ENCODE measurements at regions not wholly inside any gene's neighbourhood (a gene's known extent, or its start where the extent isn't known, plus 50 kb on each side); places are given as distances from the start of the nearest gene placed in this dataset.

DNA sequence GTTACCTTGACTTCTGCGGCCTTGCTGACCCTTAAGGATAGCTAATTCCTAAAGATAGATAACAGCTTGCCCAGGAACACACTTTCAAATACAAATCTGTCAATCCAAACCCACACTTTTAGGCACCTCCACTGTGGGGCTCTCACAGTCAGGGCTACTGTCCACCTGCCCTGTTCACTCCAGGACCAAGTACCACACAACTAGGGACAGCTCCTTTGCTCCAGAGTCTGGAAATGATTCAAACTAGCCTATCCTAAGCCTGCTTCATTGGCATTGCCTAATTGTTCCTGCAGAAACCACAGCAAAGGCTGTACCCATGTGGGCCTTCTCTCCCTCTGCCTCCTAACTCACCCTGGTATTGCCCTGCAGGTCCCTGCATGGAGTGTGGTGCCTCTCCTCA, 538.9 kb upstream of the IGFBP3 start:
- Mint-ChIP-seq H3K4me1 (no peaks in the 10 kb centered on the region; the same call in 2 of the 3 replicates), H3K27me3 (ENCODE audit: insufficient read depth, low read depth, poor library complexity) (peaks cover 3% of the 10 kb centered on the region), H3K4me3 (no peak overlapping the region), H3K27ac (no peak overlapping the region), H3K9me3 (peaks cover 64% of the 10 kb centered on the region), H3K36me3 (ENCODE audit: low read depth) (peaks cover 35% of the 10 kb centered on the region)
- H3K27me3 ChIP-seq (ENCODE audit: insufficient read depth): no peaks in the 10 kb centered on the region
- ATAC-seq: no peak
- no peaks in the 10 kb centered on the region for H3K4me1 ChIP-seq (ENCODE audit: insufficient read depth)
- no peaks in the 10 kb centered on the region for H4K20me1 ChIP-seq (replicated peaks; ENCODE audit: insufficient read depth)
- no peaks in the 10 kb centered on the region for H3K79me2 ChIP-seq (replicated peaks; ENCODE audit: insufficient read depth)
- no peak for DNase-seq (ENCODE audit: low spot score)
- no peak overlapping the region for H3K4me3 ChIP-seq
- TF ChIP-seq CTCF (conservative IDR thresholded peaks at IDR 0.05; ENCODE audit: low read depth in 2 of 2): no peak
- no peak for TF ChIP-seq EZH2phosphoT487 (IDR thresholded peaks at IDR 0.05; ENCODE audit: unreplicated experiment)
- TF ChIP-seq, protein P1, sequence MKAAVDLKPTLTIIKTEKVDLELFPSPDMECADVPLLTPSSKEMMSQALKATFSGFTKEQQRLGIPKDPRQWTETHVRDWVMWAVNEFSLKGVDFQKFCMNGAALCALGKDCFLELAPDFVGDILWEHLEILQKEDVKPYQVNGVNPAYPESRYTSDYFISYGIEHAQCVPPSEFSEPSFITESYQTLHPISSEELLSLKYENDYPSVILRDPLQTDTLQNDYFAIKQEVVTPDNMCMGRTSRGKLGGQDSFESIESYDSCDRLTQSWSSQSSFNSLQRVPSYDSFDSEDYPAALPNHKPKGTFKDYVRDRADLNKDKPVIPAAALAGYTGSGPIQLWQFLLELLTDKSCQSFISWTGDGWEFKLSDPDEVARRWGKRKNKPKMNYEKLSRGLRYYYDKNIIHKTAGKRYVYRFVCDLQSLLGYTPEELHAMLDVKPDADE (IDR thresholded peaks at IDR 0.05): no peak
- TF ChIP-seq EZH2 (IDR thresholded peaks at IDR 0.05; ENCODE audit: low read depth, unreplicated experiment): no peak
- no peak for TF ChIP-seq STAT1 (IDR thresholded peaks at IDR 0.05; ENCODE audit: unreplicated experiment)
- TF ChIP-seq ZNF114 (CRISPR knock-in tag; IDR thresholded peaks at IDR 0.05): no peak
- no peak for TF ChIP-seq JUNB (IDR thresholded peaks at IDR 0.05; ENCODE audit: unreplicated experiment)
- no peak for TF ChIP-seq ZNF331 (CRISPR knock-in tag; IDR thresholded peaks at IDR 0.05; ENCODE audit: low read depth)
- TF ChIP-seq POLR2AphosphoS5 (IDR thresholded peaks at IDR 0.05; ENCODE audit: low read depth): no peak
- TF ChIP-seq REST (IDR thresholded peaks at IDR 0.05; ENCODE audit: unreplicated experiment): no peak
- TF ChIP-seq, protein P2, sequence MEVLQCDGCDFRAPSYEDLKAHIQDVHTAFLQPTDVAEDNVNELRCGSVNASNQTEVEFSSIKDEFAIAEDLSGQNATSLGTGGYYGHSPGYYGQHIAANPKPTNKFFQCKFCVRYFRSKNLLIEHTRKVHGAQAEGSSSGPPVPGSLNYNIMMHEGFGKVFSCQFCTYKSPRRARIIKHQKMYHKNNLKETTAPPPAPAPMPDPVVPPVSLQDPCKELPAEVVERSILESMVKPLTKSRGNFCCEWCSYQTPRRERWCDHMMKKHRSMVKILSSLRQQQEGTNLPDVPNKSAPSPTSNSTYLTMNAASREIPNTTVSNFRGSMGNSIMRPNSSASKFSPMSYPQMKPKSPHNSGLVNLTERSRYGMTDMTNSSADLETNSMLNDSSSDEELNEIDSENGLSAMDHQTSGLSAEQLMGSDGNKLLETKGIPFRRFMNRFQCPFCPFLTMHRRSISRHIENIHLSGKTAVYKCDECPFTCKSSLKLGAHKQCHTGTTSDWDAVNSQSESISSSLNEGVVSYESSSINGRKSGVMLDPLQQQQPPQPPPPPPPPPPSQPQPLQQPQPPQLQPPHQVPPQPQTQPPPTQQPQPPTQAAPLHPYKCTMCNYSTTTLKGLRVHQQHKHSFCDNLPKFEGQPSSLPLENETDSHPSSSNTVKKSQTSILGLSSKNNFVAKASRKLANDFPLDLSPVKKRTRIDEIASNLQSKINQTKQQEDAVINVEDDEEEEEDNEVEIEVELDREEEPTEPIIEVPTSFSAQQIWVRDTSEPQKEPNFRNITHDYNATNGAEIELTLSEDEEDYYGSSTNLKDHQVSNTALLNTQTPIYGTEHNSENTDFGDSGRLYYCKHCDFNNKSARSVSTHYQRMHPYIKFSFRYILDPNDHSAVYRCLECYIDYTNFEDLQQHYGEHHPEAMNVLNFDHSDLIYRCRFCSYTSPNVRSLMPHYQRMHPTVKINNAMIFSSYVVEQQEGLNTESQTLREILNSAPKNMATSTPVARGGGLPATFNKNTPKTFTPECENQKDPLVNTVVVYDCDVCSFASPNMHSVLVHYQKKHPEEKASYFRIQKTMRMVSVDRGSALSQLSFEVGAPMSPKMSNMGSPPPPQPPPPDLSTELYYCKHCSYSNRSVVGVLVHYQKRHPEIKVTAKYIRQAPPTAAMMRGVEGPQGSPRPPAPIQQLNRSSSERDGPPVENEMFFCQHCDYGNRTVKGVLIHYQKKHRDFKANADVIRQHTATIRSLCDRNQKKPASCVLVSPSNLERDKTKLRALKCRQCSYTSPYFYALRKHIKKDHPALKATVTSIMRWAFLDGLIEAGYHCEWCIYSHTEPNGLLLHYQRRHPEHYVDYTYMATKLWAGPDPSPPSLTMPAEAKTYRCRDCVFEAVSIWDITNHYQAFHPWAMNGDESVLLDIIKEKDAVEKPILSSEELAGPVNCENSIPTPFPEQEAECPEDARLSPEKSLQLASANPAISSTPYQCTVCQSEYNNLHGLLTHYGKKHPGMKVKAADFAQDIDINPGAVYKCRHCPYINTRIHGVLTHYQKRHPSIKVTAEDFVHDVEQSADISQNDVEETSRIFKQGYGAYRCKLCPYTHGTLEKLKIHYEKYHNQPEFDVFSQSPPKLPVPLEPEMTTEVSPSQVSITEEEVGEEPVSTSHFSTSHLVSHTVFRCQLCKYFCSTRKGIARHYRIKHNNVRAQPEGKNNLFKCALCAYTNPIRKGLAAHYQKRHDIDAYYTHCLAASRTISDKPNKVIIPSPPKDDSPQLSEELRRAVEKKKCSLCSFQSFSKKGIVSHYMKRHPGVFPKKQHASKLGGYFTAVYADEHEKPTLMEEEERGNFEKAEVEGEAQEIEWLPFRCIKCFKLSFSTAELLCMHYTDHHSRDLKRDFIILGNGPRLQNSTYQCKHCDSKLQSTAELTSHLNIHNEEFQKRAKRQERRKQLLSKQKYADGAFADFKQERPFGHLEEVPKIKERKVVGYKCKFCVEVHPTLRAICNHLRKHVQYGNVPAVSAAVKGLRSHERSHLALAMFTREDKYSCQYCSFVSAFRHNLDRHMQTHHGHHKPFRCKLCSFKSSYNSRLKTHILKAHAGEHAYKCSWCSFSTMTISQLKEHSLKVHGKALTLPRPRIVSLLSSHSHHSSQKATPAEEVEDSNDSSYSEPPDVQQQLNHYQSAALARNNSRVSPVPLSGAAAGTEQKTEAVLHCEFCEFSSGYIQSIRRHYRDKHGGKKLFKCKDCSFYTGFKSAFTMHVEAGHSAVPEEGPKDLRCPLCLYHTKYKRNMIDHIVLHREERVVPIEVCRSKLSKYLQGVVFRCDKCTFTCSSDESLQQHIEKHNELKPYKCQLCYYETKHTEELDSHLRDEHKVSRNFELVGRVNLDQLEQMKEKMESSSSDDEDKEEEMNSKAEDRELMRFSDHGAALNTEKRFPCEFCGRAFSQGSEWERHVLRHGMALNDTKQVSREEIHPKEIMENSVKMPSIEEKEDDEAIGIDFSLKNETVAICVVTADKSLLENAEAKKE (CRISPR knock-in tag; IDR thresholded peaks at IDR 0.05): no peak
- no peak for TF ChIP-seq NANOG (IDR thresholded peaks at IDR 0.05; ENCODE audit: borderline replicate concordance)
- TF ChIP-seq CREB1 (CRISPR knock-in tag; IDR thresholded peaks at IDR 0.05; ENCODE audit: low read depth): no peak
- H3K27ac ChIP-seq (ENCODE audit: low read depth): no peak overlapping the region
- H3K4me2 ChIP-seq: no peak overlapping the region
- no peak overlapping the region for H2AFZ ChIP-seq
- H3F3A ChIP-seq (replicated peaks; ENCODE audit: low read depth): no peaks in the 10 kb centered on the region
- H3K9me2 ChIP-seq (ENCODE audit: insufficient read depth): 0 out of 2 replicates have a peak, but pooled peaks cover 4% of the 10 kb centered on the region
- no peaks in the 10 kb centered on the region for H3K36me3 ChIP-seq (ENCODE audit: insufficient read depth)
